ENCODE measurements at regions not wholly inside any gene's neighbourhood (a gene's known extent, or its start where the extent isn't known, plus 50 kb on each side); places are given as distances from the start of the nearest gene placed in this dataset.

- DNase-seq = no peak
Observed at GRCh38 chr21:31405604-31406003, 61.5 kb upstream of the TIAM1 start.

DNA sequence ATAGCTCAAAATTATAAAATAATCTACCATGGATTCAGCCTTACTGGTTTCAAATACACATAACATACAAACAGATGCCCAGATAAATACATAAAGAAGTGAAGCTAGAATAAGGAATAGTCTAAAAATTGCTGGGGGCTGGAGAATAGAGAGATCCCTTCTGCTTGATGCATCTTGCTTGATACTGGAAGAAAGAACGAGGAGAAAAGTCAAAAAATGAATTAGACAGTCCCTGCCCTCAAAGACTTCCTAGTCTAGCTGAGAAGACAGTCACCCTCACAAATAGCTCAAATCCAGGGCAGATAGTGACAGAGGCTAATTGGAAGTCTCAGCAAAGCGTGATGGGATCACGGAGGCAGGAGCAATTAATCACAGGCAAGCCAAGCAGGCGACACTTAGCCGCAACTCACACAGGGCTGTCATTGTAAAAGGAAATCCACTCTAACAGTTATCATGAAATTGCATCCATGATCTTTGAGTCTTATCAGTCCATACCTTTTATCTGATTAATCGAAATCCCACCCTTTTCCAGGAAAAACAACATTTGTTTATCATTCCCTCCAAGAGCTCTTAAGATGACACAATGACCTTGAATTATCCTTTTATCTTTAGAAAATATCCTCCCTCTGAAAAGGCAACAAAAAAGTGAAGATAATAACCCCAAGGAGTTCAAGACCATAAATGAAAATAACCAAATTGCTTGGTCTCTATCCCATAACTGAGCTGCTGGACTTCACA lies 59.7 kb upstream of the TIAM1 start:
- DNase-seq = no peak

DNA sequence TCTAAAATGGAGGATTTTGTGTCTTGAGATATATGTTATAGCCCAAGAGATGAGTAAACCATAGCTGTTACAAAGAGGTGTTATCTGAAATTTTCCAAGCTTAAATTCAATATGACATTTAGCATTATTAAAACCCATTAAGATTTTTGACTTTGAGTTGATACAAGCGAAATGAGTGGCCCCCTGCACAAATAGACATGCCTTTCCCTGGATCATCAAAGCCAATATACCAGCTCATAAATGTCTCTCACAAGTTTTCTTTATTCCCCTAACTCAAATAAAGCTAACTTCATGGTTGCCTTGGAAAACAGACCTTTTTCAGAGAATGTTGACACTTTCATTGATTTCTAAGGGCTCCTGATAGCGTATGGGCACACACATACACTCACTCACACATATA lies 55.5 kb upstream of the TIAM1 start:
- no peak for DNase-seq

DNA sequence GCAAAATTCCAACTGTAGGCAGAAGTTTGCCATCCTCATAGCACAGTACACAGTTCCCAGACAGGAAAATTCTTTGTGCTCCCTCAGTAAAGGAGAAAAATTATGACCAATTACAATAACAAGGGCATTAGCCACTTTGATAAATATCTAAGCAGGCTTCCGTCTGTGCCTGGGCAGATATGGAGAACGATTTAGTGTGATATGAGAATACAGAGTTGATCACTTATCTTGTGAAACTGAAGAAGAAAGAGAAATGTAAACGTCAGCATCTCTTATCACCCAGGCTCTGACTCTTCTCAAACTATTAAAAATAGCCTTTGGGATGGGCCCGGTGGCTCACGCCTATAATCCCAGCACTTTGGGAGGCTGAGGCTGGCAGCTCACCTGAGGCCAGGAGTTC lies 54.5 kb upstream of the TIAM1 start:
- no peak for DNase-seq

GRCh38 chr21:31397939-31398338 lies 53.9 kb upstream of the TIAM1 start:
- no peak for DNase-seq

DNA sequence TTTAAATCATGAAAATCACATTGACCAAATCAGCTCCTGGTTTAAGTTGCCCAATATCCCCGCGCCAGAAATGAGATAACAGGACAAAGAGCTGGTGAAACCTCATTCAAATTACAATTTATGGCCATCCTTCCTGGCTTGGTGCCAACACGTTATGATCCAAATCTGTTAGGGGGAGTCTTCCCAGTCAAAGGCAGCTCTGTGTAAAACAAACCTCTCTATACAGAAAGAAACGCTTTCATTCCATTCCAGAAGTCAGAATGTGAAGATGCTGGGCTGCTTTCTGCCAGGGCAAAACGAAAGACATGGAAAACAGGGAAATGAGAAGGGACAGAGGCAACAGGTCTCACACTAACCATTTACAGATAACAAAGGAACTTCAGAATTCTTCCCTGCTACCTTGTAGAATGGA lies 53.5 kb upstream of the TIAM1 start:
- no peak for DNase-seq

DNA sequence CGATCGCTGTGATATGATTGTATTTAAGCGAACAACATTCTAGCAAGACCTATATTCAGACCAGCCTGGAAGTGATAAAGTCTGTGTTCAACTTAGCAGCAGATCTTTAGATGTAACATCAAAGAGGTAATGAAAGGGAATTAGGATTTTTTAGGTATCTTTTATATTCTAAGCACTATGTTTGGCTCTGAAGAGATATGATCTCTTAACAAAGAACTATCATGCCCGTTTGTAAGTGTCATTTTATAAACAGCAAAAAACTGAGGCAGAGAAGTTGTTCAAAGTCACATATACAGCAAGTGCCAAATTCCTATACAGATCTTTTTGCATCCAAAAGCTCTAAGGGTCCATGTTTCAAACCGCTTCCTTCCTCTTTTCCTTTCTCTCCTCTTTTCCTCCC lies 53.0 kb upstream of the TIAM1 start:
- no peak for DNase-seq

DNA sequence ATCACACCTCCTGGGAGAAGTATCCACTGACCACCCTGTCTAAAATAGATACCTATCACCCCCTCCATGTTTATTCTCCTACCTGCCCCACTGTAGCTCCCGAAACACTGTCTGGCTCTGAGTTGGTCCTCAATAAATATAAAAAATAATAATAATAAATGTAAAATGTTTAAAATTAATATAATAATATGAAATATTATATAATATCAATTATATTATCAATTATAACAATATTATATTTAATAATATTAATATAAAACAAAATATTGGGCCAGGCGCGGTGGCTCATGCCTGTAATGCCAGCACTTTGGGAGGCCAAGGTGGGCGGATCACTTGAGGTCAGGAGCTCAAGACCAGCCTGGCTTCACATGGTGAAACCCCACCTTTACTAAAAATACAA lies 52.3 kb upstream of the TIAM1 start:
- no peak for DNase-seq

DNA sequence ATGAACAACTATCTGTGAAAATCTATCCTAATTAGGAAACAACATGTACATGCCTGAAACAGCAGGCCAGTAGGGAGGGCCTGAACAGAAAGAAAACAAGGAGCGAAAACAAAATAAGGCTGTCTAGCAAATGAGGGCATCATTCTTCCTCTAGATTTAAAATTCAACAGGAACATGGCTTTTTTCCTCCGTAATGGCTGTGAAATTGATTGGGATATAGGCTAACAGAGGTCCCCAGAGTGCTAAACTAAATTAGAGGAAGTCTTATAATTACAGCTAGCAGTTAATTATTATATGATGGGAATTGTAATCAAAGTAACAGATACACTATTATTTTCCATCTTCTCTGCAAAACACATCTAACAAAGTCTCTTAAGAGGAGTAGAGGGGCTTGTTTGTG lies 51.7 kb upstream of the TIAM1 start:
- no peak for DNase-seq

DNA sequence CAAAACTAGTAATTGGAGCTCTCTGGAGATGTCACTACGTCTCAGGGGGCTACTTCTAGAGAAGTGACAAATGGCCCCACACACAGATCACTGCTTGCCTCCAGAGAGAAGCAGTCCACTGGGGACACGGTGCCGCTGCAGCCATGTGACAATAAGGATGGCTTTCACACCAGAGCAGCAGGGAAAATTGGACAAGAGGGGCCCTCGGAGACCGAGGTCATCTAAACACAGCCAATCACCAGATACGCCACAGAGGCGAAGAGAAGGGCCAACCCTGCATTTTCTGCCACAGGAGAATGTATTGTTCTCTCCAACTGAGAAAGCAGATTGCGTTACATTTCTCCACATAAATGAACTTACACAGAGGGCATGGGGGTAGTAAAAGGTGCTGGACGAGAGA lies 51.2 kb upstream of the TIAM1 start:
- DNase-seq = no peak

- no peak for DNase-seq
Observed at GRCh38 chr21:31394309-31394708, 50.2 kb upstream of the TIAM1 start.
